Fibroblast of skin of left biceps (primary cell): ENCODE measurements at regions not wholly inside any gene's neighbourhood (a gene's known extent, or its start where the extent isn't known, plus 50 kb on each side); places are given as distances from the start of the nearest gene placed in this dataset.
"Not testable (repeated sequence)": the region's sequence is repeated elsewhere in the genome, so short reads cannot be mapped to it uniquely, and the experiment has no call there.

Experiments used
- DNase-seq, 2 experiments: peaks; one replicate each; pipeline ENCODE4 v3.0.0-alpha.2; 2013; ENCODE audit warnings: low read depth in 2 of 2

GRCh38 chr6:85751374-85752055 lies 108.8 kb upstream of the SYNCRIP start:
- no peak for DNase-seq

- DNase-seq: not testable (repeated sequence)
Observed at GRCh38 chr6:85750146-85750545, 107.5 kb upstream of the SYNCRIP start.

- no peak for DNase-seq
Observed at GRCh38 chr6:85749236-85749635, 106.5 kb upstream of the SYNCRIP start.

GRCh38 chr6:85747666-85748065 lies 105.0 kb upstream of the SYNCRIP start:
- DNase-seq: no peak

- no peak for DNase-seq
Observed at GRCh38 chr6:85747093-85747492, 104.4 kb upstream of the SYNCRIP start.

- DNase-seq: no peak
Observed at GRCh38 chr6:85744433-85744970, 101.8 kb upstream of the SYNCRIP start.

GRCh38 chr6:85726206-85726605 lies 83.5 kb upstream of the SYNCRIP start:
- no peak for DNase-seq

GRCh38 chr6:85715797-85716196 lies 73.1 kb upstream of the SYNCRIP start:
- DNase-seq: no peak

GRCh38 chr6:85714893-85715530 lies 72.3 kb upstream of the SYNCRIP start:
- no peak for DNase-seq

GRCh38 chr6:85712346-85712745 lies 69.7 kb upstream of the SYNCRIP start:
- no peak for DNase-seq

GRCh38 chr6:85707515-85708145 lies 64.9 kb upstream of the SYNCRIP start:
- DNase-seq: not testable (repeated sequence)

- no peak for DNase-seq
Observed at GRCh38 chr6:85706272-85706671, 63.6 kb upstream of the SYNCRIP start.

GRCh38 chr6:85705220-85705619 lies 62.5 kb upstream of the SYNCRIP start:
- DNase-seq: no peak

GRCh38 chr6:85703406-85703805 lies 60.7 kb upstream of the SYNCRIP start:
- DNase-seq: no peak
